K562 (cell line): ENCODE measurements at regions not wholly inside any gene's neighbourhood (a gene's known extent, or its start where the extent isn't known, plus 50 kb on each side); places are given as distances from the start of the nearest gene placed in this dataset.

Source experiments
- DPF2 ChIP-seq: fragments of 450-650 bp; IDR thresholded peaks from 2 replicates; pipeline ENCODE4 v1.6.1; 2016
- MYNN ChIP-seq, 2 experiments: sonication (generic); formaldehyde crosslinking in 1 of 2; IDR thresholded peaks; 2 replicates each; pipeline versions ENCODE4 v1.5.0 to v1.6.1; 2016 to 2020; ENCODE audit warnings: antibody characterized with exemption in 1 of 2, missing genetic modification reagents in 1 of 2
- WHSC1 ChIP-seq: IDR thresholded peaks from one replicate; pipeline ENCODE4 v1.6.1; 2012; ENCODE audit warnings: low read length, control low read depth, inconsistent platforms
- TF ChIP-seq, protein P1 (sequence below): fragments of 200-600 bp; sonication (generic); IDR thresholded peaks from one replicate; pipeline ENCODE4 v1.6.1; 2012; ENCODE audit warnings: mild to moderate bottlenecking, low read depth, low read length, inconsistent platforms
- TF ChIP-seq, protein P2 (sequence below): fragments of 450-650 bp; IDR thresholded peaks from 2 replicates; pipeline ENCODE4 v1.6.1; 2018; ENCODE audit not compliant: partially characterized antibody
- TF ChIP-seq, protein P3 (sequence below): sonication (generic); formaldehyde crosslinking; IDR thresholded peaks from 2 replicates; pipeline ENCODE4 v1.8.1; 2022; ENCODE audit warnings: missing genetic modification reagents

DNA sequence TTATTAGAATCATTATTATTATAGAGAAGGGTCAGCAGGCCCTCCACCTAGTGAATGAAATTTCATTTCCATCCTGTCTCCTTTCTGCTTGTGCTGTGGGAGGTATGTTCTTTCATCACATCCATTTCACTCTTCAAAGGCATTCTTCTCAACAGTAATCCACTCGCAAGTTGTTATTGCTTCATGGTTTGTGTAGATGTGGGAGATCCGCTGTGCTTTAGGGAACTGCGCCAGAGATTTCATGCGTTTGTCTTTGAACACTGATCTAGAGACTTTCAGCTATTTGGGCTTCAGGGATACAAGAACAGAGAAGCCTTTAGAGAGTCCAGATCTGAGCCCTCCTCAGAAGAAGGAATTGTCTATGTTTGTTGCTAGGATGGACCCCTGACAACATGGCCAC lies 53.5 kb upstream of the PUDP start (continued):
- TF ChIP-seq, protein P1, sequence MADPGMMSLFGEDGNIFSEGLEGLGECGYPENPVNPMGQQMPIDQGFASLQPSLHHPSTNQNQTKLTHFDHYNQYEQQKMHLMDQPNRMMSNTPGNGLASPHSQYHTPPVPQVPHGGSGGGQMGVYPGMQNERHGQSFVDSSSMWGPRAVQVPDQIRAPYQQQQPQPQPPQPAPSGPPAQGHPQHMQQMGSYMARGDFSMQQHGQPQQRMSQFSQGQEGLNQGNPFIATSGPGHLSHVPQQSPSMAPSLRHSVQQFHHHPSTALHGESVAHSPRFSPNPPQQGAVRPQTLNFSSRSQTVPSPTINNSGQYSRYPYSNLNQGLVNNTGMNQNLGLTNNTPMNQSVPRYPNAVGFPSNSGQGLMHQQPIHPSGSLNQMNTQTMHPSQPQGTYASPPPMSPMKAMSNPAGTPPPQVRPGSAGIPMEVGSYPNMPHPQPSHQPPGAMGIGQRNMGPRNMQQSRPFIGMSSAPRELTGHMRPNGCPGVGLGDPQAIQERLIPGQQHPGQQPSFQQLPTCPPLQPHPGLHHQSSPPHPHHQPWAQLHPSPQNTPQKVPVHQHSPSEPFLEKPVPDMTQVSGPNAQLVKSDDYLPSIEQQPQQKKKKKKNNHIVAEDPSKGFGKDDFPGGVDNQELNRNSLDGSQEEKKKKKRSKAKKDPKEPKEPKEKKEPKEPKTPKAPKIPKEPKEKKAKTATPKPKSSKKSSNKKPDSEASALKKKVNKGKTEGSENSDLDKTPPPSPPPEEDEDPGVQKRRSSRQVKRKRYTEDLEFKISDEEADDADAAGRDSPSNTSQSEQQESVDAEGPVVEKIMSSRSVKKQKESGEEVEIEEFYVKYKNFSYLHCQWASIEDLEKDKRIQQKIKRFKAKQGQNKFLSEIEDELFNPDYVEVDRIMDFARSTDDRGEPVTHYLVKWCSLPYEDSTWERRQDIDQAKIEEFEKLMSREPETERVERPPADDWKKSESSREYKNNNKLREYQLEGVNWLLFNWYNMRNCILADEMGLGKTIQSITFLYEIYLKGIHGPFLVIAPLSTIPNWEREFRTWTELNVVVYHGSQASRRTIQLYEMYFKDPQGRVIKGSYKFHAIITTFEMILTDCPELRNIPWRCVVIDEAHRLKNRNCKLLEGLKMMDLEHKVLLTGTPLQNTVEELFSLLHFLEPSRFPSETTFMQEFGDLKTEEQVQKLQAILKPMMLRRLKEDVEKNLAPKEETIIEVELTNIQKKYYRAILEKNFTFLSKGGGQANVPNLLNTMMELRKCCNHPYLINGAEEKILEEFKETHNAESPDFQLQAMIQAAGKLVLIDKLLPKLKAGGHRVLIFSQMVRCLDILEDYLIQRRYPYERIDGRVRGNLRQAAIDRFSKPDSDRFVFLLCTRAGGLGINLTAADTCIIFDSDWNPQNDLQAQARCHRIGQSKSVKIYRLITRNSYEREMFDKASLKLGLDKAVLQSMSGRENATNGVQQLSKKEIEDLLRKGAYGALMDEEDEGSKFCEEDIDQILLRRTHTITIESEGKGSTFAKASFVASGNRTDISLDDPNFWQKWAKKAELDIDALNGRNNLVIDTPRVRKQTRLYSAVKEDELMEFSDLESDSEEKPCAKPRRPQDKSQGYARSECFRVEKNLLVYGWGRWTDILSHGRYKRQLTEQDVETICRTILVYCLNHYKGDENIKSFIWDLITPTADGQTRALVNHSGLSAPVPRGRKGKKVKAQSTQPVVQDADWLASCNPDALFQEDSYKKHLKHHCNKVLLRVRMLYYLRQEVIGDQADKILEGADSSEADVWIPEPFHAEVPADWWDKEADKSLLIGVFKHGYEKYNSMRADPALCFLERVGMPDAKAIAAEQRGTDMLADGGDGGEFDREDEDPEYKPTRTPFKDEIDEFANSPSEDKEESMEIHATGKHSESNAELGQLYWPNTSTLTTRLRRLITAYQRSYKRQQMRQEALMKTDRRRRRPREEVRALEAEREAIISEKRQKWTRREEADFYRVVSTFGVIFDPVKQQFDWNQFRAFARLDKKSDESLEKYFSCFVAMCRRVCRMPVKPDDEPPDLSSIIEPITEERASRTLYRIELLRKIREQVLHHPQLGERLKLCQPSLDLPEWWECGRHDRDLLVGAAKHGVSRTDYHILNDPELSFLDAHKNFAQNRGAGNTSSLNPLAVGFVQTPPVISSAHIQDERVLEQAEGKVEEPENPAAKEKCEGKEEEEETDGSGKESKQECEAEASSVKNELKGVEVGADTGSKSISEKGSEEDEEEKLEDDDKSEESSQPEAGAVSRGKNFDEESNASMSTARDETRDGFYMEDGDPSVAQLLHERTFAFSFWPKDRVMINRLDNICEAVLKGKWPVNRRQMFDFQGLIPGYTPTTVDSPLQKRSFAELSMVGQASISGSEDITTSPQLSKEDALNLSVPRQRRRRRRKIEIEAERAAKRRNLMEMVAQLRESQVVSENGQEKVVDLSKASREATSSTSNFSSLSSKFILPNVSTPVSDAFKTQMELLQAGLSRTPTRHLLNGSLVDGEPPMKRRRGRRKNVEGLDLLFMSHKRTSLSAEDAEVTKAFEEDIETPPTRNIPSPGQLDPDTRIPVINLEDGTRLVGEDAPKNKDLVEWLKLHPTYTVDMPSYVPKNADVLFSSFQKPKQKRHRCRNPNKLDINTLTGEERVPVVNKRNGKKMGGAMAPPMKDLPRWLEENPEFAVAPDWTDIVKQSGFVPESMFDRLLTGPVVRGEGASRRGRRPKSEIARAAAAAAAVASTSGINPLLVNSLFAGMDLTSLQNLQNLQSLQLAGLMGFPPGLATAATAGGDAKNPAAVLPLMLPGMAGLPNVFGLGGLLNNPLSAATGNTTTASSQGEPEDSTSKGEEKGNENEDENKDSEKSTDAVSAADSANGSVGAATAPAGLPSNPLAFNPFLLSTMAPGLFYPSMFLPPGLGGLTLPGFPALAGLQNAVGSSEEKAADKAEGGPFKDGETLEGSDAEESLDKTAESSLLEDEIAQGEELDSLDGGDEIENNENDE, result no peak
- TF ChIP-seq DPF2 (no peak), WHSC1 (no peak), MYNN (IDR thresholded peaks at IDR 0.05) (no peak), MYNN (CRISPR knock-in tag; IDR thresholded peaks at IDR 0.05) (no peak)
- TF ChIP-seq, protein P2, sequence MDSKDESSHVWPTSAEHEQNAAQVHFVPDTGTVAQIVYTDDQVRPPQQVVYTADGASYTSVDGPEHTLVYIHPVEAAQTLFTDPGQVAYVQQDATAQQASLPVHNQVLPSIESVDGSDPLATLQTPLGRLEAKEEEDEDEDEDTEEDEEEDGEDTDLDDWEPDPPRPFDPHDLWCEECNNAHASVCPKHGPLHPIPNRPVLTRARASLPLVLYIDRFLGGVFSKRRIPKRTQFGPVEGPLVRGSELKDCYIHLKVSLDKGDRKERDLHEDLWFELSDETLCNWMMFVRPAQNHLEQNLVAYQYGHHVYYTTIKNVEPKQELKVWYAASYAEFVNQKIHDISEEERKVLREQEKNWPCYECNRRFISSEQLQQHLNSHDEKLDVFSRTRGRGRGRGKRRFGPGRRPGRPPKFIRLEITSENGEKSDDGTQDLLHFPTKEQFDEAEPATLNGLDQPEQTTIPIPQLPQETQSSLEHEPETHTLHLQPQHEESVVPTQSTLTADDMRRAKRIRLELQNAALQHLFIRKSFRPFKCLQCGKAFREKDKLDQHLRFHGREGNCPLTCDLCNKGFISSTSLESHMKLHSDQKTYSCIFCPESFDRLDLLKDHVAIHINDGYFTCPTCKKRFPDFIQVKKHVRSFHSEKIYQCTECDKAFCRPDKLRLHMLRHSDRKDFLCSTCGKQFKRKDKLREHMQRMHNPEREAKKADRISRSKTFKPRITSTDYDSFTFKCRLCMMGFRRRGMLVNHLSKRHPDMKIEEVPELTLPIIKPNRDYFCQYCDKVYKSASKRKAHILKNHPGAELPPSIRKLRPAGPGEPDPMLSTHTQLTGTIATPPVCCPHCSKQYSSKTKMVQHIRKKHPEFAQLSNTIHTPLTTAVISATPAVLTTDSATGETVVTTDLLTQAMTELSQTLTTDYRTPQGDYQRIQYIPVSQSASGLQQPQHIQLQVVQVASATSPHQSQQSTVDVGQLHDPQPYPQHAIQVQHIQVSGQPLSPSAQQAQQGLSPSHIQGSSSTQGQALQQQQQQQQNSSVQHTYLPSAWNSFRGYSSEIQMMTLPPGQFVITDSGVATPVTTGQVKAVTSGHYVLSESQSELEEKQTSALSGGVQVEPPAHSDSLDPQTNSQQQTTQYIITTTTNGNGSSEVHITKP, result no peak
- TF ChIP-seq, protein P3, sequence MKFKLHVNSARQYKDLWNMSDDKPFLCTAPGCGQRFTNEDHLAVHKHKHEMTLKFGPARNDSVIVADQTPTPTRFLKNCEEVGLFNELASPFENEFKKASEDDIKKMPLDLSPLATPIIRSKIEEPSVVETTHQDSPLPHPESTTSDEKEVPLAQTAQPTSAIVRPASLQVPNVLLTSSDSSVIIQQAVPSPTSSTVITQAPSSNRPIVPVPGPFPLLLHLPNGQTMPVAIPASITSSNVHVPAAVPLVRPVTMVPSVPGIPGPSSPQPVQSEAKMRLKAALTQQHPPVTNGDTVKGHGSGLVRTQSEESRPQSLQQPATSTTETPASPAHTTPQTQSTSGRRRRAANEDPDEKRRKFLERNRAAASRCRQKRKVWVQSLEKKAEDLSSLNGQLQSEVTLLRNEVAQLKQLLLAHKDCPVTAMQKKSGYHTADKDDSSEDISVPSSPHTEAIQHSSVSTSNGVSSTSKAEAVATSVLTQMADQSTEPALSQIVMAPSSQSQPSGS (CRISPR knock-in tag), result no peak
